Type B pancreatic cell (in vitro differentiated cells): ENCODE measurements at regions not wholly inside any gene's neighbourhood (a gene's known extent, or its start where the extent isn't known, plus 50 kb on each side); places are given as distances from the start of the nearest gene placed in this dataset.

ENCODE experiments used
- DNase-seq: peaks from one replicate; pipeline ENCODE4 v3.0.0; 2021; ENCODE audit warnings: mixed read lengths; ENCODE audit not compliant: unreplicated experiment; ENCODE audit errors: extremely low spot score
- H3K27ac Mint-ChIP-seq: 2 replicates; pipeline ENCODE4 v1.8.0; 2021; ENCODE audit warnings: mild to moderate bottlenecking, mixed read lengths
- H3K27me3 Mint-ChIP-seq: 2 replicates; pipeline ENCODE4 v1.8.0; 2021; ENCODE audit warnings: mixed read lengths
- H3K36me3 Mint-ChIP-seq: 2 replicates; pipeline ENCODE4 v1.8.0; 2021; ENCODE audit warnings: mixed read lengths
- H3K4me1 Mint-ChIP-seq: one replicate; pipeline ENCODE4 v1.8.0; 2021; ENCODE audit warnings: mixed read lengths; ENCODE audit not compliant: unreplicated experiment
- H3K4me3 Mint-ChIP-seq: 2 replicates; pipeline ENCODE4 v1.8.0; 2021; ENCODE audit warnings: mild to moderate bottlenecking, mixed read lengths
- H3K9me3 Mint-ChIP-seq: 2 replicates; pipeline ENCODE4 v1.8.0; 2021; ENCODE audit warnings: mixed read lengths
- TF ChIP-seq, protein P1 (sequence below): fragments of 200-600 bp; sonication (generic); conservative IDR thresholded peaks from 2 replicates; pipeline ENCODE4 v1.5.0; 2021; ENCODE audit warnings: antibody characterized with exemption, mild to moderate bottlenecking

- Mint-ChIP-seq H3K36me3 (no peaks in the 10 kb centered on the region), H3K27ac (no peak overlapping the region), H3K27me3 (peaks cover 5% of the 10 kb centered on the region), H3K4me3 (no peak overlapping the region), H3K9me3 (no peaks in the 10 kb centered on the region), H3K4me1 (peaks cover 9% of the 10 kb centered on the region)
- TF ChIP-seq, protein P1, sequence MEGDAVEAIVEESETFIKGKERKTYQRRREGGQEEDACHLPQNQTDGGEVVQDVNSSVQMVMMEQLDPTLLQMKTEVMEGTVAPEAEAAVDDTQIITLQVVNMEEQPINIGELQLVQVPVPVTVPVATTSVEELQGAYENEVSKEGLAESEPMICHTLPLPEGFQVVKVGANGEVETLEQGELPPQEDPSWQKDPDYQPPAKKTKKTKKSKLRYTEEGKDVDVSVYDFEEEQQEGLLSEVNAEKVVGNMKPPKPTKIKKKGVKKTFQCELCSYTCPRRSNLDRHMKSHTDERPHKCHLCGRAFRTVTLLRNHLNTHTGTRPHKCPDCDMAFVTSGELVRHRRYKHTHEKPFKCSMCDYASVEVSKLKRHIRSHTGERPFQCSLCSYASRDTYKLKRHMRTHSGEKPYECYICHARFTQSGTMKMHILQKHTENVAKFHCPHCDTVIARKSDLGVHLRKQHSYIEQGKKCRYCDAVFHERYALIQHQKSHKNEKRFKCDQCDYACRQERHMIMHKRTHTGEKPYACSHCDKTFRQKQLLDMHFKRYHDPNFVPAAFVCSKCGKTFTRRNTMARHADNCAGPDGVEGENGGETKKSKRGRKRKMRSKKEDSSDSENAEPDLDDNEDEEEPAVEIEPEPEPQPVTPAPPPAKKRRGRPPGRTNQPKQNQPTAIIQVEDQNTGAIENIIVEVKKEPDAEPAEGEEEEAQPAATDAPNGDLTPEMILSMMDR = no peak
- DNase-seq = no peak
Observed at GRCh38 chr2:207416900-207417299, 112.9 kb upstream of the CREB1 start.

DNA sequence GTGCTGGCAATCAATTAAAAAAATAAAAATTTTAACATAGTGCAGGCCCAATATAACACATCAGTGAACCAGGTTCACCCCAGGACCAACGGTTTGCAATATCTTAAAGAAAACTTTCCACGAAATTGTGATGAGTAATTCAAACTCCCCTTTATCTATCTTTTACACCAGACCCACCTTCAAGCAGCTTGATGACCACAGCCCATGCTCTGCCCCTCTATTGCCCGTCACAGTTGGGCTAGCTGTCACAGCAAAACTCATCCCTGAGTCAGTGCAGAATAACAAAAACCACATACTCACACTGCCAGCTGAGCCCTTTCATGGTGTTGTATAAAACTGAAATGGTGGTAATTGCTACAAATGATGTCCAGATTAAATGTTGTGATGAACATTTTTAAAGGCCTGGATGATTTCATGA lies 112.5 kb upstream of the CREB1 start:
- Mint-ChIP-seq H3K27me3 (peaks cover 5% of the 10 kb centered on the region), H3K27ac (no peak overlapping the region), H3K9me3 (no peaks in the 10 kb centered on the region), H3K4me3 (no peak overlapping the region), H3K4me1 (peaks cover 9% of the 10 kb centered on the region), H3K36me3 (no peaks in the 10 kb centered on the region)
- TF ChIP-seq, protein P1 = no peak
- DNase-seq = no peak

- TF ChIP-seq, protein P1 = no peak
- no peak overlapping the region for H3K27ac Mint-ChIP-seq
- H3K36me3 Mint-ChIP-seq = no peaks in the 10 kb centered on the region
- peaks cover 5% of the 10 kb centered on the region for H3K27me3 Mint-ChIP-seq
- no peaks in the 10 kb centered on the region for H3K9me3 Mint-ChIP-seq
- DNase-seq = no peak
- H3K4me3 Mint-ChIP-seq = no peak overlapping the region
- H3K4me1 Mint-ChIP-seq = peaks cover 4% of the 10 kb centered on the region
Observed at GRCh38 chr2:207418419-207418818, 111.3 kb upstream of the CREB1 start.

DNA sequence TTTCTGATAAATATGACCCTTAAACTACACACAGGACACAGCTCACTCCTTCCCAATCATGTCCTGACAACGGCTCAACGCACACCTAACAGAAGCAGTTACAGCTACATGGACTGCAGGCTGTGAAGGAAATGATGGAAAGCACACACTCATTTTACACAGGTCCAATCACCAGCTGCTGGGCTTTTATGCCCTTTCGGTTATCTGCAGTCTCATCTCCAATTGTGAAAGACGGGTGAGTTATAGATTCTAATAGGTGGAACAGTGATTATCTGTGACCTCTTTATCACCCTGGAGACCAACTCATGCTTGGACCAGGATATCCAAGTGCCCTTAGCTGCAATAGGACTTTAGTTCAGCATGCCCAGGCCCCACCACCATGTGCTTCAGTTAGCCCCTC lies 110.4 kb upstream of the CREB1 start:
- H3K4me1 Mint-ChIP-seq = peaks cover 4% of the 10 kb centered on the region
- DNase-seq = no peak
- no peaks in the 10 kb centered on the region for H3K9me3 Mint-ChIP-seq

GRCh38 chr2:207421671-207422070 lies 108.1 kb upstream of the CREB1 start:
- DNase-seq = no peak
- TF ChIP-seq, protein P1 = no peak
- H3K4me3 Mint-ChIP-seq = no peak overlapping the region
- H3K4me1 Mint-ChIP-seq = peaks cover 4% of the 10 kb centered on the region
- no peaks in the 10 kb centered on the region for H3K36me3 Mint-ChIP-seq
- no peak overlapping the region for H3K27ac Mint-ChIP-seq
- no peaks in the 10 kb centered on the region for H3K27me3 Mint-ChIP-seq
- H3K9me3 Mint-ChIP-seq = no peaks in the 10 kb centered on the region

More for the DNA sequence above, 110.4 kb upstream of the CREB1 start:
- TF ChIP-seq, protein P1 = no peak
- Mint-ChIP-seq H3K27ac (no peak overlapping the region), H3K36me3 (no peaks in the 10 kb centered on the region), H3K4me3 (no peak overlapping the region), H3K27me3 (peaks cover 5% of the 10 kb centered on the region)

DNA sequence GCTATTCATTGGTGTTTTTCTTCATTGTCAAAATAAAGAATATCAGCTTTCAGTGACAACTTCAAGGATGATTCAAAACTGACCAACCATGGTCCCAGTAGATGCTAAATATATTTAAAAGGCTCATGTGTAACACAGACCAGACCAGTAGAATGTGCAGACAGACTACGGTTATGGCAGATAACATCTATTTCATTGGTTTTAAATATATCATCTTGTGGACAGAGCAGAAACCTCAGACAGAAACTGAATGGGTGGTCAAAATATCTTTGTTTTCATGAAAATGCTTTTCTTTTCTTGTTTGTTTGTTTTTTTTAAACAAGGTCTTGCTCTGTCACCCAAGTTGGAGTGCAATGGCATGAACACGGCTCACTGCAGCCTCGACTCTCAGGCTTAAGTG lies 107.4 kb upstream of the CREB1 start:
- Mint-ChIP-seq H3K36me3 (no peaks in the 10 kb centered on the region), H3K9me3 (no peaks in the 10 kb centered on the region), H3K4me1 (peaks cover 4% of the 10 kb centered on the region), H3K27me3 (no peaks in the 10 kb centered on the region), H3K4me3 (no peak overlapping the region), H3K27ac (no peak overlapping the region)
- DNase-seq = no peak
- TF ChIP-seq, protein P1 = no peak
